Erythroblast (primary cell): ENCODE measurements at regions not wholly inside any gene's neighbourhood (a gene's known extent, or its start where the extent isn't known, plus 50 kb on each side); places are given as distances from the start of the nearest gene placed in this dataset.

Experiments used
- GATA1 ChIP-seq: IDR thresholded peaks from 2 replicates; pipeline ENCODE4 v1.6.1; 2011; ENCODE audit warnings: low read depth, mild to moderate bottlenecking, control low read depth, low read length, moderate library complexity
- POLR2A ChIP-seq: IDR thresholded peaks from 2 replicates; pipeline ENCODE4 v1.6.1; 2011; ENCODE audit warnings: mild to moderate bottlenecking, low read length

DNA sequence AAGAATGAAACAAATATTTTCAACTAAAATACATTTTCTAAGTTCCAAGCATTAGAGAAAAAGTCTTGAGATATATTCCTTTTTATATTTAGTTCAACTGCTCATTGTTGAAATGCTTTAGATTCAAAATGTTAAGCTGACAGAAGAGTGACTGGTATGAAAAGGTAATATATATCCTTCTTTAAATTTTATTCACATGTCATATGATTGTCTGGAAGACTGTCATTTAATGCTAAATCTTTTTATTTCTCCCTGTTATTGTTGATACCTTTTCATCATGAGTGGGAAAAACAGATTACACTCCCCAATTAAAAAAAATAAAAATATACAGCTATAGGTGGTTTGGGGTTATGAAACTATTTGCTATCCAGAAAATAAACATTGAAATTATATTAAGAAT lies 965.4 kb downstream of the JRKL start:
- TF ChIP-seq POLR2A (no peak), GATA1 (no peak)
